Activated CD4-positive, alpha-beta T cell treated with anti-CD3 and anti-CD28 coated beads, Interleukin-2, amount 50 U/mL, for 16 hours (primary cell): ENCODE measurements at regions not wholly inside any gene's neighbourhood (a gene's known extent, or its start where the extent isn't known, plus 50 kb on each side); places are given as distances from the start of the nearest gene placed in this dataset.

ENCODE experiments used
- DNase-seq: peaks from one replicate; pipeline ENCODE4 v3.0.0-alpha.2; 2020

DNA sequence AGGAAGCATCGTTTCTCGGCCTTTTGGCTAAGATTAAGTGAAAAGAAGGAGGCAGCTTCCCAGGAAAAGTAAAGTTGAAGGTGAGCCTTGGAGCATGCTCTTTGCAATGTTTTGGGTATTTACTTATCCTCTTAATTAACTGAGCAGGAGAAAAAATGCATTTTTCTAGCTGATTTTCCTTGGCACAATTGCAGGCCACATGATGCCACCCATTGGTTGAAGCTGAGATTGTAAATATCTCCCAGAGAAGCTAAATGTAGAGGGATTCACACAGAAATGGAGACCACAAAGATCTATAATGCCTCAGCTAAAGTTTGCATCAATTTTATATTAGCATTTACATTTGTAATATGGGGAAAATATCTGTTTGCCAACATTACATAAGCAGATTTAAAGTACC is 294.1 kb downstream of the KCNS3 start:
- no peak for DNase-seq

DNA sequence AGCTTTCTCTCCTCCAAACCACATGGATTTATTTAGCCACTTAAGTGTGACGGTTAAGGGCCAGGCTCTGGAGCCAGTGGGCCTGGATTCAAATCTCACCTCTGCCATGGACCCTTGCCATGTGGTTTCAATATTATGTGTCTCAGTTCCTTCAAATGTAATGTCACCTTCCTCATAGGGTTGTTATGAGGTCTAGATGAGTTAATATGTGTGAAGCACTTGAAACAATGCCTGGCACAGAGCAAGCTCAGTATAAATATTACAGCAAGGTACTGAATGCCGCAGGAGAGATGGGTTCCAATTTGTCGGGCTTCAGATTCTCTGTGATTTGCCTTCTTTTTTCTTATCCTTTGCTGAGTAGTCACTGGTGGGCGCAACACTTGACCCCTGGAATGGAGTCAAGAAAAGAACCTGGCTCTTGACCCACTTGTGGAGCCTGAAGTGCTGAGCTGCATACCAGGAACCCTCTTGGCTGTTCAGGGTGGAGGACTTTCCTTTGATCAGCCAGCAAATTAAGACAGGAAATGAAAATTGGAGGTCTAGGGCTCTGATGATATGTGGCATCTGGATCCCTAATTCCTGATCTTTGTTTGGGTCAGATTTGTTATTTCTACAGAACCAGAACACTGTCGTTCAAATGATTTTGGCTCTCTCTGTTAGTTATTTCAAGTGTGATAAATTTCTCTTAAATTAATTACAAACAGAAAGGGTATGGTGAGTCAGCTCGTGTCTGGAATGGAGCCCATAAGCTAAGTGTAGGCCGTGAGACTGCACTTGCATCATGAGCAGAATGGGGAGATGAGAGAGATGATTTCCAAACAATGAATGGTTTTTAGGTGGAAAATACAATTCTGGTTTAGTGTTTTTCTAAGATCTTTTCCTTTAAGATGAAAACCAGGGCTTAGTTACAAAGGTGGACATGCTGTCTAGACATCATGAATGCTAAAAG is 293.0 kb downstream of the KCNS3 start:
- DNase-seq, result no peak

- DNase-seq, result no peak
These were observed 292.2 kb downstream of the KCNS3 start for GRCh38 chr2:18170642-18171041.

- no peak for DNase-seq
These were observed 291.4 kb downstream of the KCNS3 start for GRCh38 chr2:18169893-18170175.

GRCh38 chr2:18169121-18169892 is 290.8 kb downstream of the KCNS3 start:
- DNase-seq, result no peak

DNA sequence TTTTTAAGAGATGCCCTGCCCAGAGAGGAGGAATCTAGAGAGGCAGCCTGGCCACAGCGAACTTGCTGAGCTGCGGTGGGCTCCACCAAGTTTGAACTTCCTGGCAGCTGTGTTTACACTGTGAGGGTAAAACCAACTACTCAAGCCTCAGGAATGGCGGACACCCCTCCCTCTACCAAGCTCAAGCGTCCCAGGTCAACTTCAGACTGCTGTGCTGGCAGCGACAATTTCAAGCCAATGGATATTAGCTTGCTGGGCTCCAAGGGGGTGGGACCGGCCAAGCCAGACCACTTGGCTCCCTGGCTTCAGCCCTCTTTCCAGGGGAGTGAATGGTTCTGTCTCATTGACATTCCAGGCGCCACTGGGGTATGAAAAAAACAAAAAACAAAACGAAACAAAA is 289.4 kb downstream of the KCNS3 start:
- DNase-seq, result no peak

GRCh38 chr2:18161681-18162080 is 283.2 kb downstream of the KCNS3 start:
- no peak for DNase-seq

- DNase-seq, result no peak
These were observed 281.4 kb downstream of the KCNS3 start for GRCh38 chr2:18159896-18160295.

DNA sequence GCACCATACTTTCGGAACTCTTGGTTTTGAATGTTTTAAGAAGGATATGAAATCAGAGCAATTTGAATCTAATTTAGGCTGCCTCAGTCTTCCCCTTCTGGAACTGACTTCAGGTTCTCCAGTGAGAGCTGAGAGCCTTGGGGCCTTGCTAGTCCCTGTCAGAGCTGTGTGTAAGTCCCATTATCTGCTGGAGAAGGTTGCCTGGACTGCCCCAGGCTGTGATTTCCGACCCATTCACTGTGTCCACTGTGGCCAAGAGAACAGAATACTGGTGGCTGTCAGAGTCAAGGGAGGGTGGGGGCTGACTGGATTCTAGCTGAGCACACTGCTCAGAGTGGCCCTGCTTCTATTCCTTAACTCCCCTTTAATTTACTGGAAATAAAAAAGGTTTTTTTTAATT is 278.0 kb downstream of the KCNS3 start:
- no peak for DNase-seq

- DNase-seq, result no peak
These were observed 277.5 kb downstream of the KCNS3 start for GRCh38 chr2:18156002-18156401.

DNA sequence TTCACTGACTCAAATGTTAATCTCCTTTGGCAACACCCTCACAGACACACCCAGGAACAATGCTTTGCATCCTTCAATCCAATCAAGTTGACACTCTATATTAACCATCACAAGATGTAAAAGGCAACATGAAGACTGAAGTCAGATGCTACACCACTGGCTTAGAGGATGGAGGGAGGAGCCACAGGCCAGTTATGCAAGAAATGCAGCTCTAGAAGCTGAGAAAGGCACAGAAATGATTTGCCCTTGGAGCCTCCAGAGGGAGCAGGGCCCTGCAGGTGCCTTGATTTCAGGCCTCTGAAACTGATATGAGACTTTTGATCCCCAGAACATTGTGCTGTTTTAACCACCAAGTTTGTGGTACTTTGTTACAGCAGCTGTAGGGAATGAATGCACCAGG is 276.3 kb downstream of the KCNS3 start:
- DNase-seq, result no peak

- no peak for DNase-seq
These were observed 275.8 kb downstream of the KCNS3 start for GRCh38 chr2:18154259-18154658.

DNA sequence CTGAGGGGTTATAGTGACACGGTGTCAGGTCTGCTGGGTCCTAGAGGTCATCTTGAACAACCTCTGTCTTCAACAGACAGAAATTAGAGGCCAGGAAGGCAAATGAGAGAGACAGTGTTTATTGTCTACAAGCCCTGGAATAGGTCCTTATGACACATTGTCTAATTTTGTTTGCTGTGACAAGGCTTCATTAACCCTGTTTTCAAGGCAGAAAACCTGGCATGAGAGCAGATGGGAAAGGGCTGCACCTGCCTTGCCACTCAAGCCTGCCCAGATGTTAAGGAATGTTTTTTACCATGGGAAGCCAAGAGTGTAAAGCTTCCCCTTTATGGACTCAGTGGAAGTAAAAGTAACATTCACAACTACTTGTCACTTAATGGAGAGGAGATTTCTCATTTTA is 275.3 kb downstream of the KCNS3 start:
- no peak for DNase-seq

DNA sequence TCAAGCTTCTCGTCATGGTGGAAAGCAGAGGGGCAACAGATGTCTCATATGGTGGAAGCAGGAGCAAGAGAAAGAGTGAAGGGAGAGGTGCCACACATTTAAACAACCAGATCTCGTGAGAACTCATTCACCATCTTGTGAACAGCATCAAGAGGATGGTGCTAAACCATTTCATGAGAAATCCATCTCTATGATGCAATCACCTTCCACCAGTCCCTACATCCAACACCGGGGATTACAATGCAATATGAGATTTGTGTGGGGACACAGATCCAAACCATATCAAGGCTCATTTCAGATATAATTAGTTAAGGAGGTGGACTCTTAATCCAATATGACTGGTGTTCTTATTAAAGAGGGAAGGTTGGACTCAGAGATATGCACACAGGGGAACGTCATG is 272.8 kb downstream of the KCNS3 start:
- DNase-seq, result no peak

DNA sequence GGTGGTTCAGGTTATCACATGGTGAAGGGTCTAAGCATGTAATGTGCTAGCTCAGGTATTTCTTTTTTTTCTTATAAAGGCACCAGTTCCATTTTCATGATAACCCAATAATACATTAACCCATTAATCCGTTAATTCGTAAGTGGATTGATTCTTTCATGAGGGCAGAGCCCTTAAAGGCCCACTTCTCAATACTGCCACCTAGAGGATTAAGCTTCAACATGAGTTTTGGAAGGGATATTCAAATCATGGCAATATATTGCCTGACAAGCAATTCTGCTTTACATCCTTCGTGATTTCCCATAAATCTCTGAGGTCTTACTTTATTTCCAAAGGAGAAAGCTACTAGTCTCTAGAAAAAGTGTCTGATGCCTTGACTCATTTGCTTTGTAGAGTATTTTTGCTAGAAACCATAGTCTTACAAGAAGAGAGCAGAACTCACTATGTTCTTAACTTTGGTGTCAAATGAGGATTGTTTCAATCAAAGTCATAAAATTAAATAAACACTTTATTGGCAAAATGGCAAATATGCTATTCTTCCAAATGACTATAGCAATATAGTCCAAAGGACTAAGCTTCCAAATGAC is 271.3 kb downstream of the KCNS3 start:
- peak; percentile 29 for DNase-seq

- DNase-seq, result no peak
These were observed 258.5 kb downstream of the KCNS3 start for GRCh38 chr2:18136881-18137475.

DNA sequence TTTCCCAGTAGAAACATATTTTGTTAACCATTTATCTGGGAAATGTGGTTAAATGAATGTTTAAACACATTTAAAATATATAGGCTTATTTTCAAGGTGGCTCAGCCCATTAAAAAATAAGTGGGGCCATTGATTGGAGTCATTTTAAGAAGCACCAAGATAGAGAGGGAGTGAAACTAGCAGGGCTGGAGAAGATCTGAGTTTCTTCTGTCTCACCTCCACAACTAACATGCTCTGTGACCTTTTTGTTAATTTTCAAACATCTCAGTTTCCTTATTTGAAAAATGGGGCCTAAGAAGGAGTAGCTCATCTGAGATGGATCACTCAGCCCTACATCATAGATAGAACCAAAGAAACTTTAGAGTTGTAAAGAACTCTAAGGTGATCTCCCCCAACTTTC is 254.8 kb downstream of the KCNS3 start:
- no peak for DNase-seq

DNA sequence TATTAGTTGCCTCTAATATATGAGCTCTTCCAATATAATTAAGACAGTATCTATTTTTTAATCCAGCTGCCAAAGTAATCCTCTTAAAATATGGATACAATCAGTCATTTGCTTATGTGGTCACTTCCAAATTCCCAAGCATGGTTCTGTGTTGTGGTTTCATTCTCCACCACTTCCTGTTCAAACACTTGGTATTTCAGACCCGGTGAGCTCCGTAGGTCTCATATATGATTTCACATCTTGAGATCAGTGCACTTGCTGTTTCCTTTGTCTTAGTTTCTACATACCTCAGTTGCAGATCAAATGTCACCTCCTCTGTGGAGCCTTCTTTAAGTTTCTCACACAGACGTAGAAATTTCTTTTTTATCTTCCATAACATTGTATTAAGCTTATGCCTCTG is 254.2 kb downstream of the KCNS3 start:
- no peak for DNase-seq

DNA sequence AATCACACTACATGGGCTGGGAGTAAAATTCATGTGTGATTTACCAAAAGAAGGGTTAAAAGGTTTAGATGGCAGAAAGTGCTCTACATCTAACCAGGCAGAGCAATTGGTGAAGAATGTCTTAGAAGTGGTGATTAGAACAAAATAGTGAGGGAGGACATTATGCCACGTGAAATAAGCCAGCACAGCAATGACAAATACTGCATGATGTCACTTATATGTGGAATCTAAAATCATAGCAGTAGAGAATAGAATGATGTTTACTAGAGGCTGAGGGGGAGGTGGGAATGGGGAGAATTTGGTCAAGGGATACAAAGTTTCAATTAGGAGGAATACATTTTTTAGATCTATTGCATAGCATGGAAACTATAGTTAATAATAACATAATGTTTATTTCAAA is 253.3 kb downstream of the KCNS3 start:
- no peak for DNase-seq

- no peak for DNase-seq
These were observed 250.9 kb downstream of the KCNS3 start for GRCh38 chr2:18129348-18129747.

DNA sequence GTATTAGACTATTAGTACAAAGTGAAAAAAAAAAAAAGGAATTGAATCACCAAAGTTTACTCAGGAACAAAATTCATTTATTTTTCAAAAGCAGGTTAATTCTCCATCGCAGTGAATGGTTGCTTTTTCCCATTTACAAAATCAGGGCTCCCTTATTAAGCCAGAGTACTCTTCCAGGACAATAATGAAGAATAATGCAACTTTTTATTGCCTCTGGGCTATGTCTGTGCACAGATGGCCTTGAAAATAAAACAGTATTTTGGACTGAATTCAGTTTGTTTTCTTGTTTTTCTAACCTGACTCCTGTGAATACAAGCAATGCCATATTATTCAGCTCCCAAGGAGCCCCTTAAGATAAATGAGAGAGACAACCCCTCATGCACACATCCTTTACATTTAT is 246.8 kb downstream of the KCNS3 start:
- no peak for DNase-seq

DNA sequence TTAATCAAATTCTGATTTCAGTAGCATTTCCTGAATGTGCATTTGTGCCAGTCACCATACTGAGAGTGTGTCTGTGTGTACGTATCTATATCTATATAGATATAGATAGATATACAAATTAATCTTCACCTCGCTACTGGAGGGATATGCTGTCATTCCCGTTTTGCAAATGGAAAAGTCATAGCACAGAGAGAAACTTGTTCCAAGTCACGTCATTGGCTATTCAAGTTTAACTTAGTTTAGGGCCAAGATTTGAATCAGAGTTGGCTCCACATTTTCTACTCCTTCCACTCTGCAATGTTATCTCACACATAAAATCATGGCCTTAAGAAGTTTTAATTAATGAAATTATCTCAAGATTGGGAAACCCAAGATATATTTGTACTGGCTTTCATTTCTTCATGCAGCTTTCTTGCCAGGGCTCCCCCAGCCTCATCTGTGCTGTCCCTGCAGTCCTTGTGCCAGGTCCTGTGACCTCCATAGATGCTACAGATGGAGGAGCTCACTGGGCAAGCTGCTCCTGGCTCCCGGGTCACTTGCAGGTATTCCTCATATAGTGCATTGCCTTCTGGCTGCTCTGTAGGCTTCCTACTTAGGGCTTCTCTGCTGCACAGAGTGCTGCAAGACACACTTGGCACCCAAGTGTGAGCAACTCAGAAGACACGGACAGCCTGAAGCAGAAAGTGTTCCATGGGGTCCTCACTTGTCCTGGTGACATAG is 245.8 kb downstream of the KCNS3 start:
- no peak for DNase-seq

DNA sequence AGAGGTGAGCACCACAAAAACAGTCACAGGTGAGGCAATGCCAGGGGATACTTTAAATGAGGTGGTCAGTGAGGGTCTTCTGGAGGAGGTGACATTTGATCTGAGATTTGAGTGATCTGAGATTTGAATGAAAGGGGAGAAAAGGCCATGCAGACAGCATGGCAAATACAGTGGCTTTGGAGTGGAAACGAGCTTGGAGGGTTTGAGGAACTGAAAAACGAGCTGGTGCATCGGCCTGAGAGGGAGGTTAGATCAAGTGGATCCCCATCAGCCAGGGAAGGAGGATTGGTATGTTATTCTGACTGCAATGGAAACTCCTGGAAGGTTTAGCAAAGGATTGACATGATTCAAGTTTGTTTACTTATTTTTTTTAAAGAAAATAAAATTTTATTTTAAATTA is 245.1 kb downstream of the KCNS3 start:
- DNase-seq, result no peak
